AG09309 (cell line): ENCODE measurements at regions not wholly inside any gene's neighbourhood (a gene's known extent, or its start where the extent isn't known, plus 50 kb on each side); places are given as distances from the start of the nearest gene placed in this dataset.
A peak's percentile ranks its signal among the peaks of the same experiment; 100 is the strongest.

Experiments used
- DNase-seq: peaks from one replicate; pipeline ENCODE4 v3.0.0-alpha.2; 2010; ENCODE audit warnings: low read depth
- H3K4me3 ChIP-seq: 2 replicates; pipeline ENCODE4 v1.5.1; 2011; ENCODE audit warnings: mild to moderate bottlenecking, low read depth, low read length, moderate library complexity; ENCODE audit not compliant: control insufficient read depth
- CTCF ChIP-seq: IDR thresholded peaks from 2 replicates; pipeline ENCODE4 v1.5.1; 2011; ENCODE audit warnings: mild to moderate bottlenecking, low read depth, low read length, inconsistent platforms; ENCODE audit not compliant: insufficient read depth, control insufficient read depth; ENCODE audit errors: missing control alignments

- TF ChIP-seq CTCF: no peak
- no peak overlapping the region for H3K4me3 ChIP-seq
- DNase-seq: peak; percentile 81
These were observed 298.3 kb upstream of the TGFBR2 start for GRCh38 chr3:30308131-30308530.

GRCh38 chr3:30309961-30310954 lies 296.1 kb upstream of the TGFBR2 start:
- DNase-seq: no peak
- no peak for TF ChIP-seq CTCF
- no peak overlapping the region for H3K4me3 ChIP-seq

DNA sequence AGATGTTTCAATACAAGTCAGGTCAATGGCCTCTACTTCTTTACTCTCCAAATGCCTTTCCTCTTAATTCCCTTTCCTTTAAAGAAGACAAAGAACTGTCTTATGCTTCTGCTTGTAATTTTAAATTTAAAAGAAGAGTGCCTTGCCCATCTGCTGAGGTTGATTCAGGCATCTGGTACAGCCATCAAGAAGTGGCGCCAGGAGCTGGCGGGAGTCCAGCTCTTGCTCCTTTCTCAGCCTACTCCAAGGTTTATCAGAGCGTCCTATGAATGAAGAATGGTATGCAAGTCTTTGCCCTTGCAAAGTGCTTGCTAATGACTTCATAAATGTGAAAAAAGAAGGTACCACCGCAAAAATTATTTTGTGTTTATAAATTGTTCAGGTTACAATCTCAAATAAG lies 294.6 kb upstream of the TGFBR2 start:
- no peak for DNase-seq
- TF ChIP-seq CTCF: no peak
- no peak overlapping the region for H3K4me3 ChIP-seq

- no peak for DNase-seq
- H3K4me3 ChIP-seq: no peak overlapping the region
- TF ChIP-seq CTCF: no peak
These were observed 292.6 kb upstream of the TGFBR2 start for GRCh38 chr3:30313840-30314239.

DNA sequence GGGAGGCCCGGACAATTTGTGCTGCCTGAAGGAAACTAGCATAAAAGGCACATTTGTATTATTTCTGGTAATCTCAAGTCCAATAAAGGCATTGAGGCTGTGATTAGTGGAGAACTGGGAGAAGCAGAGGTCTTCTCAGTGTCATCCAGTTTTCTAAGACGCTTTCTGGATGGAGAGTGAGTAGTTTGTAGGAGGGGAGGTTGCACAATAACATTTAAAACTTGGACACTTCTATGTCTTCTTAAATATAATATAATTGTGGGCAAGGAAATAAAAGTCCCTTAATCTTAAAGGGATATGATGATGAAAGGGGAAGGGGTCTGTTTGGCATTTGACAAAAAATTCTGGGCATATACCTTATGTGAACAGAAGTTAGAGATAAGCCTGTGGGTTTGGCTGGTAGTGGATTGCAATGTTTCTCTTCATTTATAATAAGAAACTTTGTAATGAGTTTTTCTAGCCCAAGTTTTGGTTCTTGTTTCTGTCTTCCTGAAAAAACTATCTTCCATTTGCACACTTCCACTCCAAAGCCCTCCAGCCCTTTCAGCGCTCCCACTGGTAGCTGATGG lies 291.6 kb upstream of the TGFBR2 start:
- TF ChIP-seq CTCF: no peak
- H3K4me3 ChIP-seq: no peak overlapping the region
- DNase-seq: no peak

DNA sequence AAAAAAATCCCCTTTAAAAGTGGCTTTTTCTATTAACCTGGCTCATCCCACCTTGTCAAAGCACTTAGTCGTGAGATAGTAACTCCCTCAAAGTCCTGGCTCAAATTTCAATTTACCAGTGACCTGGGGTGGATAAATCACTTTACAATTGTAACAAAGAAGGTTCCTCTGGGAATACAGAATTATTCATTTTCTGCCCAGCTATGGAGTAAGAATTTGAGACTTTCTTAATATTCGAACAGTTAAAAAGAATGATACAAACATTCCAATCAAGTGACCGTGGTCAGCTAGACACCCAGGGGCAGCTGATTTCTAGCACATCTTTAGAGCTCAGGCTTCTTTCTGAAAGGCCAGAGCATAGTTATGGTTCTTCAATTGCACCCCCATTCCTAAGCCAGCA lies 291.0 kb upstream of the TGFBR2 start:
- TF ChIP-seq CTCF: no peak

GRCh38 chr3:30317561-30317960 lies 288.8 kb upstream of the TGFBR2 start:
- H3K4me3 ChIP-seq: no peak overlapping the region
- DNase-seq: no peak
- TF ChIP-seq CTCF: no peak

More for the DNA sequence above, 291.0 kb upstream of the TGFBR2 start:
- no peak for DNase-seq
- no peak overlapping the region for H3K4me3 ChIP-seq
